Endothelial cell of umbilical vein (primary cell): ENCODE measurements at regions not wholly inside any gene's neighbourhood (a gene's known extent, or its start where the extent isn't known, plus 50 kb on each side); places are given as distances from the start of the nearest gene placed in this dataset.

Experiments
- BruUV-seq: library from RNA; stranded (reverse); fragments of 400-500 nt; replicated peaks from 2 replicates; lab custom pipeline; 2021; lab: Mats Ljungman, UMichigan
- CTCF ChIA-PET: fragments of 300-600, 350-600 bp; sonication (Branson Sonifier 250); formaldehyde crosslinking; loops from one replicate; lab custom pipeline; 2021; ENCODE audit warnings: antibody characterized with exemption, inconsistent platforms; lab: Charles Lee
- POLR2A ChIA-PET: fragments of 300-600, 350-600 bp; sonication (Branson Sonifier 250); formaldehyde crosslinking; loops from one replicate; lab custom pipeline; 2021; ENCODE audit warnings: antibody characterized with exemption, inconsistent platforms; lab: Charles Lee
- DNase-seq: peaks from one replicate; pipeline ENCODE4 v3.0.0-alpha.2; 2011; ENCODE audit warnings: low read depth, low spot score
- FAIRE-seq: peaks from 2 replicates; lab custom pipeline; 2011; peaks lifted over from hg19 to GRCh38; lab: Jason Lieb, UNC
- H2AFZ ChIP-seq: 2 replicates; pipeline ENCODE4 v1.6.0; 2012; ENCODE audit warnings: low read depth, low read length, control low read depth, inconsistent platforms
- H3K27ac ChIP-seq: 2 replicates; pipeline ENCODE4 v1.5.1; 2011; ENCODE audit warnings: low read depth, mild to moderate bottlenecking, control low read depth, low read length, moderate library complexity; ENCODE audit not compliant: insufficient read depth
- H3K27me3 ChIP-seq, 2 experiments: 2 replicates each; pipeline versions ENCODE4 v1.6.0 to v1.6.1; 2011; ENCODE audit warnings: low read length in 2 of 2, mixed read lengths in 1 of 2; ENCODE audit not compliant: control insufficient read depth in 2 of 2, insufficient read depth in 2 of 2
- H3K36me3 ChIP-seq, 2 experiments: 2 replicates in 1 of 2; 3 replicates in 1 of 2; pipeline ENCODE4 v1.5.1; 2011; ENCODE audit warnings: low read length in 2 of 2, mild to moderate bottlenecking in 1 of 2, moderate library complexity in 1 of 2; ENCODE audit not compliant: control insufficient read depth in 2 of 2, insufficient read depth in 2 of 2; ENCODE audit errors: extremely low read depth in 1 of 2
- H3K4me1 ChIP-seq: 3 replicates; pipeline ENCODE4 v1.5.1; 2011; ENCODE audit warnings: mild to moderate bottlenecking, low read length; ENCODE audit not compliant: control insufficient read depth, insufficient read depth; ENCODE audit errors: extremely low read depth
- H3K4me2 ChIP-seq: 2 replicates; pipeline ENCODE4 v1.6.1; 2011; ENCODE audit warnings: low read length, control low read depth, mixed read lengths; ENCODE audit not compliant: insufficient read depth
- H3K4me3 ChIP-seq, 3 experiments: fragments of 200-600 bp in 1 of 3; sonication (generic), shearing (Covaris generic) in 1 of 3; replicated peaks in 1 of 3; 2 replicates each; pipeline ENCODE4 v1.5.1; 2011 to 2016; ENCODE audit warnings: control low read depth in 3 of 3, low read length in 3 of 3, mild to moderate bottlenecking in 2 of 3, inconsistent platforms in 1 of 3, low read depth in 1 of 3, moderate library complexity in 1 of 3; ENCODE audit not compliant: insufficient read depth in 1 of 3
- H3K79me2 ChIP-seq: 2 replicates; pipeline ENCODE4 v1.6.0; 2012; ENCODE audit warnings: low read length, inconsistent platforms; ENCODE audit not compliant: control insufficient read depth, insufficient read depth
- H3K9ac ChIP-seq: replicated peaks from 2 replicates; pipeline ENCODE3; 2011; ENCODE audit warnings: low read length, control low read depth; ENCODE audit not compliant: insufficient read depth; ENCODE audit errors: extremely low read depth
- H3K9me1 ChIP-seq: replicated peaks from 3 replicates; pipeline ENCODE4 v1.6.0; 2011; ENCODE audit warnings: mild to moderate bottlenecking, low read length; ENCODE audit not compliant: control insufficient read depth, insufficient read depth; ENCODE audit errors: extremely low read depth
- H3K9me3 ChIP-seq: replicated peaks from 2 replicates; pipeline ENCODE4 v1.5.1; 2012; ENCODE audit warnings: low read length, inconsistent platforms; ENCODE audit not compliant: control insufficient read depth, insufficient read depth
- H4K20me1 ChIP-seq: replicated peaks from 2 replicates; pipeline ENCODE3; 2011; ENCODE audit warnings: mild to moderate bottlenecking, low read length; ENCODE audit not compliant: control insufficient read depth, insufficient read depth; ENCODE audit errors: extremely low read depth
- EZH2 ChIP-seq: IDR thresholded peaks from 2 replicates; pipeline ENCODE4 v1.6.1; 2012; ENCODE audit warnings: borderline replicate concordance, low read depth, mild to moderate bottlenecking, moderate library complexity, low read length, inconsistent platforms; ENCODE audit not compliant: severe bottlenecking
- FOS ChIP-seq: IDR thresholded peaks from 2 replicates; pipeline ENCODE4 v1.6.1; 2011; ENCODE audit warnings: mild to moderate bottlenecking, low read length, moderate library complexity, borderline replicate concordance; ENCODE audit not compliant: insufficient read depth
- GATA2 ChIP-seq: IDR thresholded peaks from 2 replicates; pipeline ENCODE4 v1.7.0; 2011; ENCODE audit warnings: low read depth, mild to moderate bottlenecking, moderate library complexity, mixed read lengths, low read length; ENCODE audit not compliant: insufficient read length, insufficient read depth
- JUN ChIP-seq: IDR thresholded peaks from 2 replicates; pipeline ENCODE4 v1.6.1; 2011; ENCODE audit warnings: borderline replicate concordance, low read depth; ENCODE audit not compliant: insufficient read length, insufficient read depth
- MYC ChIP-seq: IDR thresholded peaks from one replicate; pipeline ENCODE4 v1.6.1; 2011; ENCODE audit warnings: mild to moderate bottlenecking, low read depth, low read length
- POLR2A ChIP-seq: IDR thresholded peaks from 2 replicates; pipeline ENCODE4 v1.6.1; 2012; ENCODE audit warnings: low read depth, mild to moderate bottlenecking, control low read depth, low read length
- POLR2AphosphoS5 ChIP-seq: IDR thresholded peaks from 2 replicates; pipeline ENCODE4 v1.6.1; 2012; ENCODE audit warnings: low read depth, mild to moderate bottlenecking, control low read depth, low read length, moderate library complexity; ENCODE audit not compliant: insufficient read depth
- dilution Hi-C: fragments of 300-500 bp; cut with MboI; formaldehyde crosslinking; loops from one replicate; pipeline ENCODE4 v1.15.0; 2019; ENCODE audit warnings: low sequenced_read_pairs; ENCODE audit not compliant: extremely low pct_ligation_motif_present
- intact Hi-C: fragments of 100-400 bp; cut with micrococcal nuclease; formaldehyde crosslinking; loops from one replicate; pipeline ENCODE4 v1.10.0; 2022
- TF ChIP-seq, protein P1 (sequence below), 2 donors: IDR thresholded peaks; 1 replicate in 1 of 2; 2 replicates in 1 of 2; pipeline ENCODE4 v1.5.1; 2011; ENCODE audit warnings: low read length in 2 of 2, mild to moderate bottlenecking in 2 of 2, moderate library complexity in 2 of 2, control low read depth in 1 of 2, inconsistent platforms in 1 of 2, low read depth in 1 of 2; ENCODE audit not compliant: insufficient read depth in 1 of 2; ENCODE audit errors: extremely low read depth in 1 of 2
- TF ChIP-seq, protein P2 (sequence below): IDR thresholded peaks from 2 replicates; pipeline ENCODE4 v1.6.1; 2011; ENCODE audit not compliant: insufficient read depth, insufficient read length

DNA sequence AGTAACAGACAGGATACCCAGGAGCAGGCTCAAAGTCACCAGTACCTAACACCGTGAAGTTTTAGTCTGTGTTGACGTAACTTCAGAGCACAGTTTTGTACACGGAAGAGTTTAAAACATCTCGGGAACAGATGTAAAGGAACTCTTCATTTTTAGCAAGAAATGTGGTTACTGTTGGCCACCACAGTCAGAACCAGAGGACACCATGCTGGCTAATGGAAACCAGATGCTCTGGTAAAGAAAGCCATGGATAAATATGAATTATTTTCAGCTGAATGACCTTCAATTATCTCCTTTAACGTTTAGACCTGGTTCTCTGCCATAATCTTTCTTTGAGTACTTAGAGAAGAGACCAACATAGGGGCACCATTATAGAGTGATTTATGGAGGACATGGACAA lies 115.9 kb downstream of the NTMT2 start:
- H3K9me1 ChIP-seq: no peaks in the 10 kb centered on the region
- H3K9me3 ChIP-seq: no peaks in the 10 kb centered on the region
- no peak overlapping the region for H3K4me3 ChIP-seq
- dilution Hi-C loops: no loop called here
- TF ChIP-seq EZH2: no peak
- TF ChIP-seq MYC: no peak
- no peak for TF ChIP-seq JUN
- no peak for TF ChIP-seq POLR2AphosphoS5
- no peak for TF ChIP-seq POLR2A
- TF ChIP-seq GATA2: no peak
- TF ChIP-seq FOS: no peak
- TF ChIP-seq, protein P1, sequence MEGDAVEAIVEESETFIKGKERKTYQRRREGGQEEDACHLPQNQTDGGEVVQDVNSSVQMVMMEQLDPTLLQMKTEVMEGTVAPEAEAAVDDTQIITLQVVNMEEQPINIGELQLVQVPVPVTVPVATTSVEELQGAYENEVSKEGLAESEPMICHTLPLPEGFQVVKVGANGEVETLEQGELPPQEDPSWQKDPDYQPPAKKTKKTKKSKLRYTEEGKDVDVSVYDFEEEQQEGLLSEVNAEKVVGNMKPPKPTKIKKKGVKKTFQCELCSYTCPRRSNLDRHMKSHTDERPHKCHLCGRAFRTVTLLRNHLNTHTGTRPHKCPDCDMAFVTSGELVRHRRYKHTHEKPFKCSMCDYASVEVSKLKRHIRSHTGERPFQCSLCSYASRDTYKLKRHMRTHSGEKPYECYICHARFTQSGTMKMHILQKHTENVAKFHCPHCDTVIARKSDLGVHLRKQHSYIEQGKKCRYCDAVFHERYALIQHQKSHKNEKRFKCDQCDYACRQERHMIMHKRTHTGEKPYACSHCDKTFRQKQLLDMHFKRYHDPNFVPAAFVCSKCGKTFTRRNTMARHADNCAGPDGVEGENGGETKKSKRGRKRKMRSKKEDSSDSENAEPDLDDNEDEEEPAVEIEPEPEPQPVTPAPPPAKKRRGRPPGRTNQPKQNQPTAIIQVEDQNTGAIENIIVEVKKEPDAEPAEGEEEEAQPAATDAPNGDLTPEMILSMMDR (IDR thresholded peaks at IDR 0.05; ENCODE audit: extremely low read depth in 1 of 2, insufficient read depth in 1 of 2, low read depth in 1 of 2, low read length in 2 of 2): no peak
- TF ChIP-seq, protein P2, sequence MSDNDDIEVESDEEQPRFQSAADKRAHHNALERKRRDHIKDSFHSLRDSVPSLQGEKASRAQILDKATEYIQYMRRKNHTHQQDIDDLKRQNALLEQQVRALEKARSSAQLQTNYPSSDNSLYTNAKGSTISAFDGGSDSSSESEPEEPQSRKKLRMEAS: no peak
- intact Hi-C loops: no loop called here
- no peaks in the 10 kb centered on the region for H3K27me3 ChIP-seq
- H3K36me3 ChIP-seq: no peaks in the 10 kb centered on the region
- no peaks in the 10 kb centered on the region for H3K79me2 ChIP-seq
- no peak overlapping the region for H3K27ac ChIP-seq
- CTCF ChIA-PET: no interaction called here
- no peak overlapping the region for H2AFZ ChIP-seq
- H3K4me1 ChIP-seq: no peaks in the 10 kb centered on the region
- H4K20me1 ChIP-seq: no peaks in the 10 kb centered on the region
- DNase-seq: no peak
- POLR2A ChIA-PET: no interaction called here
- FAIRE-seq: no peak
- H3K4me2 ChIP-seq: no peak overlapping the region
- no TSS peak for BruUV-seq
- no peak overlapping the region for H3K9ac ChIP-seq
